Stimulated activated CD4-positive, alpha-beta T cell treated with anti-CD3 and anti-CD28 coated beads, Interleukin-15, amount 100 ng/mL, for 24 hours (primary cell): ENCODE measurements at regions not wholly inside any gene's neighbourhood (a gene's known extent, or its start where the extent isn't known, plus 50 kb on each side); places are given as distances from the start of the nearest gene placed in this dataset.
"Not testable (repeated sequence)": the region's sequence is repeated elsewhere in the genome, so short reads cannot be mapped to it uniquely, and the experiment has no call there.

ENCODE experiments used
- DNase-seq: peaks from one replicate; pipeline ENCODE4 v3.0.0-alpha.2; 2020

DNA sequence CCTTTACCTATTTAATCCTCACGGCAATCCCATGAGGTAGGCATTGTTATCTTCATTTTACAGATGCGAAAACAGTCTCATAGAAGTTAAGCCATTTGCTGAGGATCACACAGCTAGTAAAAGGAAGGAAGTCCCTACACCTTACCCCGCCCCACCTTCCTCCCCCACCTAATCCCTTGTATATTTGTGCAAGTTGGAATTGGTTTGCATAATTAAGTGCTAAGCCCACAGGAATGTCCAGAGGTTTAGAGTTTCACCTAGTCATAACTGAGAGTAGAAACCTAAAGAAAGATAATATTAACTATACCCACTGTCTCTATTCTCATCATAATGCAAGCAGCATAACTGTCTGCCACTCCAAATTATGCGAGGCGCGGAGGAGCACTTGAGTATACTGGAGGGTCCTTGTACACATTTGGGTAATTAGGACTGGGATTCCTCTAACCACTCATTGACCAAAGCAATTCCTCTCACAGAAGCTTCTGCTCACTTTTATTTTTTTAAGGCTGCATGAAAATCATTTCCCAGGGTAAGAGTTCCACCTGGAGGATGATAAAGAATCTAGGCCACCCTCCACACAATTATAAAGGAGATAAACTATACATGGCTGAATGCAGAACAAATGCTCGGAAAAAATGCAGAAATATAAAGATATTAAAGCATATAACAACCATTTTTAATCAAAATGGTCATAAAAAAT, 199.9 kb downstream of the FAM181B start:
- no peak for DNase-seq

DNA sequence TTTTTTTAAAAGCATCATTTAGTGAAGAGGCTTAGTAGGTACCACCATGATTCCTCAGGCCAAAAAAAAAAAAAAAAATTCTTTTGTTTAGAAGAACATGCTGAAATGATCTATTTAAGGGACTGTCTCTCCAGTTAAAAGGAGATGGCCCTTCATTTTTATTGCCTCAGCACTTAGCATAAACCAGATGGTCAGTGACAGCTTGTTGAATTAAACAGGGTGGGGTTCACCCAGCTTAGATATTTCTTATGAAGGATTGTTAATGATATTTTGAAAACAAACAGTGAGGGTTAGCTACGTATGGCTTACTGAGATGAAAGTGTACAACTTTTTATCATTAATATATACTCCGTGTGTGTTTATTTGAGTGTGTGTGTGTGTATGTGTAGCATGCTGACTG, 203.7 kb downstream of the FAM181B start:
- no peak for DNase-seq

DNA sequence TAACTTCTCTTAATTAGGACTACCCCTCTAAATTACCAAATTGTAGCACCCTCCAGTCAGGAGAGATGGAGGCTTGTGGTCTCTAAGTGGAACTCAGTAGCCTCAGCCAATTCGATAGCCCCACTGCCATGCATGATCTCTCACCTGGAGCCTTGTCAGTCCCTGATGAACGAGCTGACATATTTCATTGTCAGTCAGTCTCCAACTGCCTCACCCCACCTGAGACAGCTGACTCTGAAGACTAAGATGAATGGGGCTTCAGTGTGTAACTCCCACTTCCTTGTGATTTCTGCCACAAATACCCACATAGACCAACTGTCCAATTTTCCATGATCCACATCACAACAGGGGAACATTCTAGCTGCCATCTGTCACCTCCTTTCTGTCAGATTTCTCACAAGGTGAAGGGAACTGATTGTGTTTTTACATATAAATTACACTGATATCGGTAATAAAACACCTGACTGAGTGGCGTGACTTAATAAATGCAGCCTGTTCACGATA, 206.5 kb downstream of the FAM181B start:
- no peak for DNase-seq

DNA sequence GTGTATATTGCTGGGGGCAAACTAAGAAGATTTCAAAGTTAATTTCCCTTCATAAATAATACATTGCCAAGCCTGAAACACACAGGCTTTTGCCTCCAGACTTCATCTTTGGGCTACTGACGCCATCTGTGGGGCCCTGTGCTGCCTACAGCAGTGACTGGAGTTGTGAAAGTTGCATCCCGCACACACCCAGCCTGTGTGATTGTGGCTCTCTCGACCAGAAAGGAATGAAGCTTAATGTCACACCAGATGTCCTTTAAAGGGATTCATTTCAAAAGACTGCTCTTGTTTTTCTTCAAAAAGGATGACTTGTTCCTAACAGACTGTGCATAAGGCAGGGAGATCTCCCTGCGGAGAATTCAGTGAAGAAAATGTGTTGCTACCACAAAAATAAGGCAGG, 210.5 kb downstream of the FAM181B start:
- DNase-seq = no peak

DNA sequence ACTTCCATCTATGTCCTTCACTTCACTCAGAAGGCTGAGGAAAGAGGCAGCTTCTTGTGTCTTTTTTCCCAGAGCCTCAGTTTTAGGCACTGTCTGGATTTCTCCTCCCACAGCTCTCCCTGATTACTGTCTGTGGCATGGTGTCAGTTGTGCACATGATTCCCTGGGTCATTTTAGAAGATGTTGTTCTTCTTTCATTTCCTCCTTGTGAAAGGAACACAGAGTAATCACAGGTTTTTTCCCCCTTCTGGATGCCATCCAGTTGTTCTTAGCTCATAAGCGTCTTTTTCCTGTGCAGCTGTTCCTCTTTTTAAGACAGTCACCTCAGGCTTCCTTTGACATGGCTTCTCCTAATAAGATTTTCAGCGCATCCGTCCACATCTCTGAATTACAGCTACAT, 212.2 kb downstream of the FAM181B start:
- no peak for DNase-seq

DNA sequence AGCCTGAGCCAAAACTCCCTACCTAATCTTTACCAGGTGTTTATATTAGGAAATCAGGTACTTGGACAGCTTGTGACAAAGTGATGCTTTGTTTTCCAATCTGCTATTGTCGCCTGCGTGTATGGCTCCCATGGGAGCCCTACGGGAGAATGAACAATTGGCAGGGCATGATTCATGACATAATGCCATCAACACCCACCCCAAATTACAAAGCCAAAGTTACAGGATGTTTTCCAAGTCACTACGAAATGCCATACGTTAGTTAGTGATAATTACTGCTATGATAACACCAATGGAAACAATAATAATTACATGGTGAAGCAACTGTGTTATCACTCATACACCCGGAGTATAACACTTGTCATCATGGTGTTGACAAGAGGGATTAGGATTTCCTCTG, 226.4 kb downstream of the FAM181B start:
- DNase-seq = no peak

DNA sequence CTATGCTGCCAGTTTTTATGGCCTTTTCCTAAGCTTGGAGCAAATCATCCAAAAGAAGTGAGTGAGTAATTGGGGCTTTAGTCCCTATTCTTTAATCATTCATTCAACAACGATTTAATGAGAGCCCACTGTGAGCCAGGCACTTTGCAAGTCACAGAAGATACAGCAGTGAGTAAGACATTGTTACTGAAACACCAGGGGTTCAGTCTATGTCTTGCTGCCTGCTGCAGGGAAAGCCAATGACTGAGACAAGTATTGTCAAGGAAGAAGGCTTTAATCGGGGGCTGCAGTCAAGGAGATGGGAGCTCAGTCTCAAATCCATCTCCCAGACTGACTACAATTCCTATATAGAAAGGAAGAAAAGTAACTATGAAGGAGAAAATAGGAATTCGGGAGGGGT, 228.3 kb downstream of the FAM181B start:
- DNase-seq = no peak

DNA sequence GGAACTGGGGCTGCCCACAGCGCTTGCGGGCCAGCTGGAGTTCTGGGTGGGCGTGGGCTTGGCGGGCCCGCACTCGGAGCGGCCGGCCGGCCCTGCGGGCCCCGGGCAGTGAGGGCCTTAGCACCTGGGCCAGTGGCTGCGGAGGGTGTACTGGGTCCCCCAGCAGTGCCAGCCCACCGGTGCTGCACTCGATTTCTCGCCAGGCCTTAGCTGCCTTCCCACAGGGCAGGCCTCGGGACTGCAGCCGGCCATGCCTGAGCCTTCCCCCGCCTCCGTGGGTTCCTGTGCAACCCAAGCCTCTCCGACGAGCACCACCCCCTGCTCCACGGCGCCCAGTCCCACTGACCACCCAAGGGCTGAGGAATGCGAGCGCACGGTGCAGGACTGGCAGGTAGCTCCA, 232.5 kb downstream of the FAM181B start:
- not testable (repeated sequence) for DNase-seq

DNA sequence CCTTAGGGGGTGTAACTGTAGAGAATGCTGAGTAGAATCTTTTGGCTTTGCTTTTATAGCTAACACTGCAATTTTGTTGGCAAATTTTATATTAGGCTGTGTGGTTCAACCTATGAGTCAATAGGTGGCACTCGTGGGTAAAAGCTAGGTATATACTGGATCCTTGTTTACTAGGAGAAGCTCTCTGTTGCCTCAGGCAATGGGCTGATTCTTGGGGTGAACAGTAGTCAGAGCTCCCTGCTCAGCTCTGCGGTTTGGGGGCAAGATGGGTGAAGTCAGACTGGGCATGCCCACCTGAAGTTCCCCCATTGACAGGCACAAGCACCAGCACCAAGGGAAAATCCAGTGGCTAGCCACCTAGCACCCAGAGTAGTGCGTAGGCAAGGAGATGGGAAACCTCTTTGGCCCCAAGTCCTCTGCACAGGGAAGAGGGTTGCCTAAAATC, 238.7 kb downstream of the FAM181B start:
- no peak for DNase-seq

DNA sequence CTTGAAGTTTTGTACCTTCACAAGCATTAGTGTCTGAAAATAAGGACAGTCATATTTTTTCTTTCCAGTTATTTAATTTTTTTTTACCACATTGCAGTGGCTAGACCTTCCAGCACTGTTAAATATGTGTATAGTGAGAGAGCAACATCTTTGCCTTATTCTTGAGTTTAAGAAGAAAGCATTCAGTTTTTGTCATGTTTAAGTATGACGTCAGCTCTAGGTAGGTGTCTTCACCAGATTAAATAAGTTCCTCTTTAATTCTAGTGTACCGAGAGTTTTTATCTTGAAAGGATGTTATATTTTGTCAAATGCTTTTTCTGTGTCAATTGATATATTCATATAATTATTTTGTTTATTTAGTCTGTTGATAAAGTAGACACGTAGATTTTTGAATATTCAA, 258.8 kb downstream of the FAM181B start:
- DNase-seq = no peak

DNA sequence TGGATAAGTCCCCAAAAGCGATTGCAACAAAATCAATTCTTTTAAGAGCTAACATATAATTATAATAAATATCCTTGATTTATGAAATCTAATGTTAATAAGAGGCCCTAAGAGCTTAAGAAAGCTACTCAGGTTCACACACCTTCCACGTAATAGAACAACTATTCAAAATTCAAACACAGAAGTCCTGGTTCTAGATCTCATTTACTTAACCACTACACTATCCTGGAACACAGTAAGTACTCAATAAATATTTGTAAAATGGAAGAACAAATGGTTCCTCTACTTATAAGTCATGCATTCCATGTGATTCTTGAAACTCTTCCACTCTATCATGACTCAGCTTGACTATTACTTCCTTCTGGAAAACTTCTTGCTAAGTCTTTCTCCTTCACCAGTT, 268.2 kb downstream of the FAM181B start:
- DNase-seq = no peak

DNA sequence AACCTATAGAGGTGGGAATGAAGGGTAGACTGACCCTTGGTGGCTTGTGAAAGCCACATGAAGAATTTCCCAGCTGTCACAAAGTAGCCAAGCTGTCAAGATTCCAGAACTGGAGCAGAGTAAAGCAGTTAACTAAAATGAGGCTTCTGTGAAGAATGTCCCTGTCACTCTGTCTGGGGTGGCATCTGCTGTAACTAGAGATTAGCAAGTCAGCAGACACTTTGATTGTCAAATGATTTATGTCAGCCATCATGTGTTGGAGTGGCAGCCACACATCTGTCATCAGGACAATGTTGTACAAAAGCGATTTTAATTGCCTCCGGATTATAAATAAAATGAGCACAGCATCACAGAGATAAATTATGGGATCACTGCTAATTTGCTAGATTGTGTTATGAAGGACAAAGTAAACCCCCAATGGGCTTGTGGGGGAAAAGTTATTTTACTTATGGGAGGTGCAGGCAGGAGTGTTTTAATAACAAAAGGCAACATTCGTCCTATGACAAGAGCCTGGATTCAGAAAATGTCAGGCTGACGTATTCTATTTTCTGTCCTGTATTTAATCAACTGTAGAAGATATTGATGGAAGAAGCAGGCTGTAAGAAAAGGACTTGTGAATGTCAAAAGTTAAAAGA, 270.9 kb downstream of the FAM181B start:
- DNase-seq = no peak

DNA sequence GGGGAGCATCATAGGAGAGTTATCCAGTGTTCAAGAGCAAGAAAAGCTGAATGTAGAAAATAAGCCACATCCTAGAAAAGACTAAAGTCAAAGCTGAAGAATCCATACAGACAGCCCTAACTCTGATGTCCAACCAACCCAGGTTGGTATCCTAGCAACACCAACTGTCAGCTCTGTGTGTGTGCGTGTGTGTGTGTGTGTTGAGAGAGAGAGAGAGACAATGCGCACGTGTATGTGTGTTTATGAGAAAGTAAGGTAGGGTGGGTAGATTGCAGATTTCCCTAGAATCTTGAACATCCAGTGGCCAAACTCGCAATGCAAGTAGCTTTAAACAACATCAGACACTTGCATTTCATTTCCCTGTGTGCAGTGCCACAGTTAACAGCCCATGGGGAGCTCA, 274.9 kb downstream of the FAM181B start:
- no peak for DNase-seq

DNA sequence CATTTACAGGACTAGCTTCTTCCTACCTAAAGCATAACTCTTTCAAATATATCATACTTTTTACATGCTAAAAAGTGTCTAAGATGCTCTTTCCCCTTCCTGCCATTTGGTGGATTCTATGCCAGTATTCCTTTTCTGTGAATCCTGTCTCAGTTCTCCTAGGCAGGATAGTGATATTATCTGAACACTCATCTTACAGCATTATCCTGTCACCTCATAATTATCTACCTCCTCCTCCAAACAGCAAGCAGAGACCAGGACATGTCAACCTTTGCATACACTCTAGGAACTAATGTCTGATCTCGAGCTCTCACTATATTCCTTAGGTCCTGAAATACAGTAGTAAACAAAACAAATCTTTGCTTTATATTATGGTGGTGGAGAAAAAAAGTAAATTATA, 275.5 kb downstream of the FAM181B start:
- no peak for DNase-seq

DNA sequence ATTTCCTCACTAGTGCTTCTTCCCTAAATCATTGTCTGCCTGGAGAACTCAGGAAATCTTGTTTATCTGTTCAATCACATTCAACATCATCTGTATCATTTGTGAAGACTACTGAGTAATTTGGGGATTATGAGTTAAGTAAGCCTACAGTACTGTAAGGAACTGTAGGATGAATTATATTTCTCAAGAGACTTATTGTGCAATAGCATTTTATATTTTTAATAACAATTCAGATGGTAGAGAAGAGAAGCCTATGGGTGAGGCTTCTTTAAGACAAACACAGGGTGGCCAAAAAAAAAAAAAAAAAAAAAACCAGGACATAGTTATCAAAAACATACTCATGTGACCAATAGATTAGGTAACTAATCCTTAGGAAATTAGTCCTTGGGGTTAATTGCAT, 282.7 kb downstream of the FAM181B start:
- DNase-seq = no peak

DNA sequence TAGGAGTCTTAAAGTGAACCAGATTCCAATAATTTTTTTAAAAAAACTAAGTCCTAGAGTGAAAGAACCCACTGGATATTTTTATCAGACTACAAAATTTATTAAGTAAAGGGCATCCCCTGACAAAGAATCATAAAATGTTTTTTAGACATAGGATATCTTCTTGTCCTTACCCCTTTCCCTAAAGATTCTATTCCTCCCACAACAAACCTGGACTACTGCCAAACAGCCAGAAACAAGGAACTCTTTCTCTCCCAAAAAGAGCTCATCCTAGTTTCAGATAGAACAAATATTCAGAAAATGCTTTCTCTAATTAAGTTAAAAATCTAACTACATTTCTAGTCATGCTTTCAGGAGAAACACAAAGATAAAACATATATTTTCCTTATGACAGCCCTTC, 327.1 kb downstream of the FAM181B start:
- DNase-seq = no peak

DNA sequence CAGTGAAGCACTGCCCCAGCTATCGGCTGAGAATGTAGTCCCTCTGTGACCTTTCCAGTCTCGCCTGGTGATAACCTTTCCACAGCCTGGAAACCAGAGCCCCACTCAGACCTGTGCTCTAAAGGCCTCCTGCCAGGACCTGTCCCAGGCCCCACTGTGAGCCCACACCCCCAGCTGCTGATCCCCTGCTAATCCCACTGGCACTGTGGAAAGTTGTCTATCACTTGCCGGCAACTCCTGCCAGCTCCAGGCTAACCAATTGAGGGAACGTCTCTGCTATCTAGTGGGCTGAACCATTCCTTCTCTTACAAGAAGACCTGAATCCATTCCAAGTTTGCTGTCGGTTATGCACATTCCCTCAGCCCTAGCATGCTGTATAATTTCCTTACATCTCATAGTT, 328.2 kb downstream of the FAM181B start:
- no peak for DNase-seq

DNA sequence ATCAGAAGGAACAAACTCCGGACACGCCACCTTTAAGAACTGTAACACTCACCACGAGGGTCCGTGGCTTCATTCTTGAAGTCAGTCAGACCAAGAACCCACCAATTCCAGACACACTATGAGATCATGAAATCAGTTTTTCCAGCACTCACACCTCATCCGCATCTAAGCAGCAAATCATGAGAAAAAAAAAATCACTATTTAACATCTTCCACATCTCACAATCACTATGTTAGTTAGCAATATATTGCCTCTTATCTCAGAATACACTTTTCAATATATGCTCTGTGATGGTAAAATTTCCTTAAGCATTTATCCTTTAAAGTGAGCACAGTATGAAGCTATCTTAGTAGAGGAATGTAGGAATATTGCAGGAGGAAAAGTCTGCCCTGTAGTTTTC, 328.7 kb downstream of the FAM181B start:
- DNase-seq = no peak

DNA sequence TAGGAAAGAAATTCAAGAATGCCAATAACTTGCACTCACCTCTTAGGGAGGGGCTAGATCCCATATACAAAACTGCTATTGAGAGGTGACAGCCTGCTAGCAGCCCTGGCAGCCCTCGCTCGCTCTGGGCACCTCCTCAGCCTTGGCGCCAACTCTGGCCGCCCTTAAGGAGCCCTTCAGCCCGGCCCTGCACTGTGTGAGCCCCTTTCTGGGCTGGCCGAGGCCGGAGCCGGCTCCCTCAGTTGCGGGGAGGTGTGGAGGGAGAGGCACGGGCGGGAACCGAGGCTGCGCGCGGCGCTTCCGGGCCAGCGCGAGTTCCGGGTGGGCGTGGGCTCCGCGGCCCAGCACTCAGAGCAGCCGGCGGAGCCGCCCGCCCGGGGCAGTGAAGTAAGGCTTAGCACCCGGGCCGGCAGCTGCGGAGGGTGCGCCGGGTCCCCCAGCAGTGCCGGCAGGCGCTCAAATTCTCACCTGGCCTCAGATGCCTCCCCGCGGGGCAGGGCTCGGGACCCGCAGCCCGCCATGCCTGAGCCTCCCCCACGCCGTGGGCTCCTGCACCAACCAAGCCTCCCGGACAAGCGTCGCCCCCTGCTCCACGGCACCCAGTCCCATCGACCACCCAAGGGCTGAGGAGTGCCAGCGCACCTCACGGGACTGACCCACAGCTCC, 329.9 kb downstream of the FAM181B start:
- DNase-seq = no peak

DNA sequence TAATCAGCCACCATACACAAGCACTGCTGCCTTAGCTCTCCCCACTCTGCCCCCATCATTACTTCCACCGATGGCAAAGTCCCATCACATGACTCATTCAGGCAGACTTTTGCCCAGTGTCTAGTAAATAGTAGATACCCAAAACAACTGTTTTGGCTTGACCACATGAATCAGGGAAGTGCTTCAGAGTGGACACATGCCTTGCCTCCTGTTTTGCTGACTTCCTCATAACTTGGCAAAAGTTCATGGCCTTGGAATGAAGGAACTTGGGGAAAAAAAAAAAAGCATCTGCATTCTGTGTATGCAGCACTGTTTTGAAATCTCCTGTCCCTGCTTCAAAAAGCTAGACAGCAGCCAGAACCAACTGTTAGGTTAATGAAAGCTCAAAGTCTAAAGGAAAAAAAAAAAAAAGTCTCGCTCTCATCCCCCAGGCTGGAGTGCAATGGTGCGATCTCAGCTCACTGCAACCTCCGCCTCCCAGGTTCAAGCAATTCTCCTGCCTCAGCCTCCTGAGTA, 335.3 kb downstream of the FAM181B start:
- DNase-seq = no peak

DNA sequence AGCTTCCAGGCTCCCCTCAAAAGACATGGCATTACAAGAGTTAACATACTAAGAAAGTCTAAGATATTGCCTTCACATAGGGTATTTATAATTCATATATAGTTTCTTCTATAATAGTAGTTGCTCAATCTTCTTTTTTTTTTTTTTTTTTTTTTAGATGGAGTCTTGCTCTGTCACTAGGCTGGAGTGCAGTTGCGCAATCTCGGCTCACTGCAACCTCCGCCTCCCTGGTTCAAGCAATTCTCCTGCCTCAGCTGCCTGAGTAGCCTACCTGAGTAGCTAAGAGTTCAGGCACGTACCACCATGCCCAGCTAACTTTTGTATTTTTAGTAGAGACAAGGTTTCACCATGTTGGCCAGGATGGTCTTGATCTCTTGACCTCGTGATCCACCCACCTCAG, 337.0 kb downstream of the FAM181B start:
- not testable (repeated sequence) for DNase-seq

DNA sequence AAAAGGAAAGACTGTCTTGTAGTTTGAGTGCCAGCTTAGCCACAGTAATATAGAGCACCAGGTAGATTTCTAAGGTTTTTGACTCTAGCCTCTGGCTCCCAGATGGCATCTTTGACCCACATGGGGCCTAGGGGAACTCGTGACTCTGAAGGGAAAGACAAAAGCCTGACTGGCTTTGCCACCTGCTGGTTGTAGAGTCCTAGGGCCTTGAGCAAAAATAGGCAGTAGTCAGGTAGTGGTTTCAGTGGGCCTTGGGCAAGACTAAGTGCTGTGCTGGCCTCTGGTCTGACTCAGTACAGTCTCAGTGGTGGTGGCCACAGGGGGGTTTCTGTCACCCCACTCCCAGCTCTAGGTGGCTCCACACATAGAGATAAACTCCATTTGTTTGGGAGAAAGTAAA, 349.4 kb downstream of the FAM181B start:
- DNase-seq = no peak

DNA sequence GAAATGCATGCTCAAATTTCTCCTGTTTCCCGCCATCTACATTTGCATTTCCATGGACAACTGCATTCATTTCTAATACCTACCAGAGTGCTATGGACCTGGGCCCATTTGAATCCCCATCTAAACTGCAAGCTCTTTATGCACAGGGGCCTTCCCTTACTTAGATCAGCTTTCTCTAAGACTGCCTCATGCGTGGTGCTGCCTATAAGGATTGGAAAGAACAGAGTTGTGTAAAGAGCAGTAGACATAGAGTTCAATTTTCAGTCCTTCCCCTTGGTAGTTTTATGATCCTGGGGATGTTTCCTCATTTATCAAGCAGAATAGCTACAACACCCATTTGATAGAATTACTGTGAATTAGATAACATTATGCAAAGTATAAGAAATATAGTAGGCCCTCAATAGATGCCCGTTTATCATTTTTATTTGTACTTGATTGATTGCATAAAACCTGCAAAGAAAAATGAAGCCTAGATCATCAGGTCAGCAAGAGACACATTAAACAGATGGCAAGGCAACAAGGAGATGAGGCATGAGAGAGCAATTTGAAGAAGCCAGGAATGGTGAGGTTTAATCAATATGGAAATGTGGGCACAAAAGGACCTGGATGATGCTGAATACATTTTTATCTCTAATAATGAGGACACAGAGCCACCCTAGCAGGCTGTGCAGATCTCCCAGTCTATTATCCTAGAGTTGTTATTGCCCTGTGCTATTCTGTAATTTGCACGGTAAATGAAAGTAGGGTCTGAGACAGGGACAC, 359.7 kb downstream of the FAM181B start:
- DNase-seq = no peak
